Activated CD8-positive, alpha-beta T cell treated with anti-CD3 and anti-CD28 coated beads for 36 hours (primary cell): ENCODE measurements at regions not wholly inside any gene's neighbourhood (a gene's known extent, or its start where the extent isn't known, plus 50 kb on each side); places are given as distances from the start of the nearest gene placed in this dataset.

Experiments
- ATAC-seq: fragments of 200-7000 bp; cut with Tn5 transposase; one replicate; pipeline ENCODE4 v1.10.0; 2021; ENCODE audit warnings: mild to moderate bottlenecking, moderate library complexity
- CTCF ChIA-PET: fragments of 350-600 bp; sonication (Branson Sonifier 250); formaldehyde crosslinking; loops from one replicate; lab custom pipeline; 2021; ENCODE audit warnings: antibody characterized with exemption; lab: Charles Lee
- POLR2A ChIA-PET: fragments of 350-600 bp; sonication (Branson Sonifier 250); formaldehyde crosslinking; loops from one replicate; lab custom pipeline; 2021; ENCODE audit warnings: antibody characterized with exemption; lab: Charles Lee
- DNase-seq: peaks from one replicate; pipeline ENCODE4 v3.0.0-alpha.2; 2020
- H3K27ac Mint-ChIP-seq: one replicate; pipeline ENCODE4 v1.8.0; 2021; ENCODE audit warnings: mild to moderate bottlenecking, mixed read lengths
- H3K27me3 Mint-ChIP-seq: one replicate; pipeline ENCODE4 v1.8.0; 2021; ENCODE audit warnings: mixed read lengths
- H3K36me3 Mint-ChIP-seq: one replicate; pipeline ENCODE4 v1.8.0; 2021; ENCODE audit warnings: low read depth, mixed read lengths
- H3K4me1 Mint-ChIP-seq: one replicate; pipeline ENCODE4 v1.8.0; 2021; ENCODE audit warnings: low read depth, mixed read lengths
- H3K4me3 Mint-ChIP-seq: one replicate; pipeline ENCODE4 v1.8.0; 2021; ENCODE audit warnings: mild to moderate bottlenecking, moderate library complexity, mixed read lengths
- H3K9me3 Mint-ChIP-seq: one replicate; pipeline ENCODE4 v1.8.0; 2021; ENCODE audit warnings: mixed read lengths
- intact Hi-C: fragments of 100-400 bp; cut with micrococcal nuclease; formaldehyde crosslinking; loops from one replicate; pipeline ENCODE4 v1.10.0; 2022
- TF ChIP-seq, protein P1 (sequence below): fragments of 200-600 bp; IDR thresholded peaks from one replicate; pipeline ENCODE4 v1.8.0; 2022; ENCODE audit warnings: antibody characterized with exemption, mild to moderate bottlenecking

DNA sequence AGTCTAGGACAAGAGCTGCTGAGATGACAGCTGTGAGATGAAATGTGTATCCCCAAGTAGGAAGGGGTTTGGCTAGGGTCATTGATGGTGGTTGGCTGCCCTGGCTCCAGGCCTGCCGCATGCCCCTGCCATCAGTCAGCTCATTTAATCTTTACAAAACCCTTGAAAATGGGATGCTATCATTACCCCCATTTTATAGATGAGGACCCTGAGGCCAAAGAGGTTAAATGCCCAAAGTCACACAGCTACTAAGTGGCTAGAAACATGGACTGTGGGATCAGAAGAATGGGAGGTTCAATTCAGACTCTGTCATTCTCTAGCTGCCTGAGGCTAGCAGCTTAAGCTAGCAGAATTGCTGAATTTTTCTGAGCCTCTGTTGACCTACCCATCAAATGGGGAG lies 198.8 kb downstream of the MAF start:
- CTCF ChIA-PET: no interaction called here
- Mint-ChIP-seq H3K36me3 (no peaks in the 10 kb centered on the region), H3K27me3 (no peaks in the 10 kb centered on the region), H3K4me1 (no peaks in the 10 kb centered on the region), H3K9me3 (no peaks in the 10 kb centered on the region), H3K4me3 (no peak overlapping the region), H3K27ac (no peak overlapping the region)
- DNase-seq: no peak
- TF ChIP-seq, protein P1, sequence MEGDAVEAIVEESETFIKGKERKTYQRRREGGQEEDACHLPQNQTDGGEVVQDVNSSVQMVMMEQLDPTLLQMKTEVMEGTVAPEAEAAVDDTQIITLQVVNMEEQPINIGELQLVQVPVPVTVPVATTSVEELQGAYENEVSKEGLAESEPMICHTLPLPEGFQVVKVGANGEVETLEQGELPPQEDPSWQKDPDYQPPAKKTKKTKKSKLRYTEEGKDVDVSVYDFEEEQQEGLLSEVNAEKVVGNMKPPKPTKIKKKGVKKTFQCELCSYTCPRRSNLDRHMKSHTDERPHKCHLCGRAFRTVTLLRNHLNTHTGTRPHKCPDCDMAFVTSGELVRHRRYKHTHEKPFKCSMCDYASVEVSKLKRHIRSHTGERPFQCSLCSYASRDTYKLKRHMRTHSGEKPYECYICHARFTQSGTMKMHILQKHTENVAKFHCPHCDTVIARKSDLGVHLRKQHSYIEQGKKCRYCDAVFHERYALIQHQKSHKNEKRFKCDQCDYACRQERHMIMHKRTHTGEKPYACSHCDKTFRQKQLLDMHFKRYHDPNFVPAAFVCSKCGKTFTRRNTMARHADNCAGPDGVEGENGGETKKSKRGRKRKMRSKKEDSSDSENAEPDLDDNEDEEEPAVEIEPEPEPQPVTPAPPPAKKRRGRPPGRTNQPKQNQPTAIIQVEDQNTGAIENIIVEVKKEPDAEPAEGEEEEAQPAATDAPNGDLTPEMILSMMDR: no peak
- intact Hi-C loops: no loop called here
- ATAC-seq: no peak
- POLR2A ChIA-PET: no interaction called here

DNA sequence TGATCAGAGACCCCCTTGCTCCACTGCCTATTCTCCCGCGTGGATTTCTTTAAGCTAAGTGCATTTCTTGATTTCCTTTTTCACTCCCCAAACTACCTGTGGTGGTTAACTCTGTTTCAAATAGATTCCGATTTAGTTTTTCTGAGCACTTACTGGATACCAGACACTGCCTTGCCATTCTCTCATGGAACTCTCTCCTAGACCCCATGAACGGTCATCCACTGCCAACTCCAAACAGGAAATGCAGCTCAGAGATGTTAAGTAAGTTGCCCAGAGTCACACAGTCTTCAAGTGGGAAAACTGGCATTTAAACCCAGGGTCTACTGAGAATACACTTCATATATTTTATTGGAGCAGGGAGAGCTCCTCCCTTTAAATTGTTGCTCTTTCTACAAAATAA lies 199.4 kb downstream of the MAF start:
- Mint-ChIP-seq H3K36me3 (no peaks in the 10 kb centered on the region), H3K4me1 (no peaks in the 10 kb centered on the region), H3K27me3 (no peaks in the 10 kb centered on the region), H3K27ac (no peak overlapping the region), H3K9me3 (no peaks in the 10 kb centered on the region), H3K4me3 (no peak overlapping the region)
- intact Hi-C loops: no loop called here
- ATAC-seq (no peak), DNase-seq (no peak)
- TF ChIP-seq, protein P1: no peak
- CTCF ChIA-PET: no interaction called here
- POLR2A ChIA-PET: no interaction called here

DNA sequence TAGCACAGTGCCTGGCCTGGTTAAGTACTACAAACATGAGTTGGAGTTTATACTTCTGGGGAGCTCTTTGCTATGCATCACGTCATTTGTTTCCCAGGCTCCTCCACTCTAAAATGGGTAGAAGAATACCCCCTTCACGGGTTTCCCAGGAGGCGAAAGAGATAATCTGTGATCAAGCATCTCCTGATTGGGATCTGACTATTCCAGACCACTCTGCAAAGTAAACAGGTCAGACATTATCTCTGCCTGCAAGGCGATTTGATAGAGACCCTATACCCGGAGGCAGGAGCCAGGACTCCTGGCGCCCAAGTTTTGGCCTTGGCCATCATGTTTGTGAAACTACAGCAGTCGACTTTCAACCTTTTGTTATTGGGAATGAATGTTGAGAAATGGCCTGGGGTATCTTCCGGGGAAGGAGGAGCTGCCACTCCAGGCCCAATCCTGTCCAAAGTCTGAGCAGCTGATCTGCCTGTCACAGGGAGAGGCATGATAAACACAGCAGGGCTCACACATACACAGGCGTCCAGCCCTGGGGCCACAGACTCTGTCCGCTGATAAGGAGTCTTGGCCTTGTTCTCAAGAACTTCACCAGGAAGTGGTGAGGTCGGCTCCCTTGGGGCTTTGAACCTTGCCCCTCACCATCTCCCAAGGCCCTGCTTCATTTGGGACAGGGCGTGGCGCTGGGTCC lies 199.9 kb downstream of the MAF start:
- intact Hi-C loops: no loop called here
- no peak for DNase-seq
- no peak overlapping the region for H3K27ac Mint-ChIP-seq
- no peak overlapping the region for H3K4me3 Mint-ChIP-seq
- no peaks in the 10 kb centered on the region for H3K27me3 Mint-ChIP-seq
- no peaks in the 10 kb centered on the region for H3K9me3 Mint-ChIP-seq
- H3K4me1 Mint-ChIP-seq: no peaks in the 10 kb centered on the region
- no peak for ATAC-seq
- TF ChIP-seq, protein P1: no peak
- no peaks in the 10 kb centered on the region for H3K36me3 Mint-ChIP-seq
- POLR2A ChIA-PET: no interaction called here
- CTCF ChIA-PET: no interaction called here

DNA sequence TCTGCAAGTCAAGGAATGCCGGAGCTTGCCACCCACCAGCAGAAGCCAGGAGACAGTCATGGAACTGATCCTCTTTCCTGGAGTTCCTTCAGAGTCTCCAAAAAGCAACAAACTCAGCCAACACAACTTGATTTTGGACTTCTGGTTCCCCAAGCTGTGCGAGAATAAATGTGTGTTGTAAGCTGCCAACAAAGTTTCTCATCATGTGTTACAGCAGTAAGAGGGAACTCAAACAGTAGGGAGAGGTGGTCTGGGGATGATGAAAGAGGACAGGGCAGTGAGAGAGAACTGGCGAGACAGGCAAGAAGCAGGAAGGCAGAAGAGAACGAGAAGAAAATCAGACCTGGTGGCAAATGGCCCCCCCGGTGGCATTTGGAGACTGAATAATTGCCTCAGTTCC lies 204.9 kb downstream of the MAF start:
- CTCF ChIA-PET: interaction anchor here (1.4 kb wide), 1 partner anchor 21 kb away, joined by 4 read pairs; no protein-coding TSS in a partner anchor
- intact Hi-C loops: no loop called here
- Mint-ChIP-seq H3K27me3 (no peaks in the 10 kb centered on the region), H3K27ac (no peak overlapping the region), H3K4me3 (no peak overlapping the region), H3K9me3 (no peaks in the 10 kb centered on the region), H3K36me3 (no peaks in the 10 kb centered on the region), H3K4me1 (peaks cover 2% of the 10 kb centered on the region)
- TF ChIP-seq, protein P1: no peak
- DNase-seq (no peak), ATAC-seq (no peak)
- POLR2A ChIA-PET: interaction anchor here (0.6 kb wide), 1 partner anchor 962 kb away, joined by 3 read pairs; no protein-coding TSS in a partner anchor

DNA sequence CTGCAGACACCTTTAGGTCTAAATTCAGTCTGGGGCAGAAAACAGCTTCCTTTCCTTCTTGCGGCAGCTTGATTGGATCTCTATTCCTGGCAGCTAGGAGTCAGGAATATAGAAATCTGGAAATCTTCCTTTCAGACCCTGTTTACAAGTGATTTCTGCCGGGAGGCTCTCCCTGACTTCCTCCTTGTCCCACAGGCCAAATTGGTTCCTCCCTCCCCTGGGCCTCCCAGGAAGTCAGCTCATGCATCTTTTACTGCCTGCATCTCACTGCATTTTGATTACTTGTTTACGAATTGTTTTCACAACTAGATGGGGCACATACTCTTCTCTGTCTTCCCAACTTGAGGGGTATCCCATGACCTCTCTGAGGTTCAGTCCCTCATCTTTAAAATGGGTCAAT lies 206.3 kb downstream of the MAF start:
- intact Hi-C loops: no loop called here
- H3K36me3 Mint-ChIP-seq: no peaks in the 10 kb centered on the region
- no peak overlapping the region for H3K27ac Mint-ChIP-seq
- ATAC-seq: no peak
- ChIA-PET POLR2A (no interaction called here), CTCF (interaction anchor here (0.6 to 1.4 kb wide), 2 partner anchors 22 to 66 kb away, joined by 3 to 4 read pairs; no protein-coding TSS in a partner anchor)
- TF ChIP-seq, protein P1: no peak
- H3K4me3 Mint-ChIP-seq: no peak overlapping the region
- peaks cover 2% of the 10 kb centered on the region for H3K4me1 Mint-ChIP-seq
- peaks cover 1% of the 10 kb centered on the region for H3K27me3 Mint-ChIP-seq
- H3K9me3 Mint-ChIP-seq: no peaks in the 10 kb centered on the region
- DNase-seq: no peak
